OCI-LY3 (cell line): ENCODE measurements at regions not wholly inside any gene's neighbourhood (a gene's known extent, or its start where the extent isn't known, plus 50 kb on each side); places are given as distances from the start of the nearest gene placed in this dataset.

Experiments
- H2AFZ ChIP-seq: fragments of 200-600, 300-600 bp; shearing (Covaris generic); 2 replicates; pipeline ENCODE4 v1.6.0; 2014; ENCODE audit warnings: antibody characterized with exemption, low read depth, low read length
- H3K27ac ChIP-seq: fragments of 200-600, 300-600 bp; sonication (generic); 2 replicates; pipeline ENCODE4 v1.5.1; 2014; ENCODE audit warnings: mild to moderate bottlenecking, low read length, moderate library complexity, mixed read lengths
- H3K27me3 ChIP-seq: fragments of 200-600, 300-600 bp; sonication (generic); 2 replicates; pipeline ENCODE4 v1.6.1; 2014; ENCODE audit warnings: low read depth, low read length, mixed read lengths
- H3K36me3 ChIP-seq: fragments of 200-600, 300-600 bp; sonication (generic); replicated peaks from 2 replicates; pipeline ENCODE3; 2014; ENCODE audit warnings: low read depth, low read length, mixed read lengths
- H3K4me1 ChIP-seq: fragments of 300-600, 200-600 bp; sonication (generic); 2 replicates; pipeline ENCODE4 v1.6.1; 2014; ENCODE audit warnings: low read length, mixed read lengths
- H3K4me2 ChIP-seq: fragments of 200-600, 300-600 bp; sonication (generic); 2 replicates; pipeline ENCODE4 v1.6.1; 2014; ENCODE audit warnings: low read length, mixed read lengths
- H3K4me3 ChIP-seq: fragments of 300-600, 200-600 bp; sonication (generic); 2 replicates; pipeline ENCODE4 v1.5.1; 2014; ENCODE audit warnings: antibody characterized with exemption, mild to moderate bottlenecking, low read length, moderate library complexity
- H3K79me2 ChIP-seq: fragments of 300-600, 200-600 bp; shearing (Covaris generic); 2 replicates; pipeline ENCODE4 v1.6.1; 2014; ENCODE audit warnings: mild to moderate bottlenecking, low read length, mixed read lengths
- H3K9ac ChIP-seq: fragments of 300-600, 200-600 bp; shearing (Covaris generic); 2 replicates; pipeline ENCODE4 v1.6.0; 2014; ENCODE audit warnings: mild to moderate bottlenecking, low read length, moderate library complexity
- H3K9me3 ChIP-seq: fragments of 200-600, 300-600 bp; shearing (Covaris generic); 2 replicates; pipeline ENCODE4 v1.6.1; 2014; ENCODE audit warnings: low read length, mixed read lengths; ENCODE audit not compliant: insufficient read depth
- H4K20me1 ChIP-seq: fragments of 200-600, 300-600 bp; sonication (generic); 2 replicates; pipeline ENCODE4 v1.6.1; 2016; ENCODE audit warnings: low read length, mixed read lengths; ENCODE audit not compliant: insufficient read depth
- EZH2phosphoT487 ChIP-seq: fragments of 200-600 bp; shearing (Covaris generic); IDR thresholded peaks from 2 replicates; pipeline ENCODE4 v1.6.1; 2018; ENCODE audit warnings: antibody characterized with exemption, mixed run types, low read depth
- TF ChIP-seq, protein P1 (sequence below): fragments of 200-600, 300-600 bp; sonication (generic); IDR thresholded peaks from 2 replicates; pipeline ENCODE4 v1.5.1; 2014; ENCODE audit warnings: antibody characterized with exemption, low read length, low read depth

GRCh38 chr2:217108086-217108485 lies 248.2 kb upstream of the TNP1 start:
- Histone ChIP-seq H3K36me3 (no peaks in the 10 kb centered on the region), H3K27me3 (no peaks in the 10 kb centered on the region; the same call in 1 of the 2 replicates), H4K20me1 (no peaks in the 10 kb centered on the region), H3K4me3 (no peak overlapping the region), H2AFZ (no peak overlapping the region), H3K27ac (no peak overlapping the region), H3K9ac (no peak overlapping the region), H3K4me2 (no peak overlapping the region), H3K9me3 (no peaks in the 10 kb centered on the region), H3K79me2 (no peaks in the 10 kb centered on the region), H3K4me1 (peaks cover 8% of the 10 kb centered on the region)
- TF ChIP-seq, protein P1, sequence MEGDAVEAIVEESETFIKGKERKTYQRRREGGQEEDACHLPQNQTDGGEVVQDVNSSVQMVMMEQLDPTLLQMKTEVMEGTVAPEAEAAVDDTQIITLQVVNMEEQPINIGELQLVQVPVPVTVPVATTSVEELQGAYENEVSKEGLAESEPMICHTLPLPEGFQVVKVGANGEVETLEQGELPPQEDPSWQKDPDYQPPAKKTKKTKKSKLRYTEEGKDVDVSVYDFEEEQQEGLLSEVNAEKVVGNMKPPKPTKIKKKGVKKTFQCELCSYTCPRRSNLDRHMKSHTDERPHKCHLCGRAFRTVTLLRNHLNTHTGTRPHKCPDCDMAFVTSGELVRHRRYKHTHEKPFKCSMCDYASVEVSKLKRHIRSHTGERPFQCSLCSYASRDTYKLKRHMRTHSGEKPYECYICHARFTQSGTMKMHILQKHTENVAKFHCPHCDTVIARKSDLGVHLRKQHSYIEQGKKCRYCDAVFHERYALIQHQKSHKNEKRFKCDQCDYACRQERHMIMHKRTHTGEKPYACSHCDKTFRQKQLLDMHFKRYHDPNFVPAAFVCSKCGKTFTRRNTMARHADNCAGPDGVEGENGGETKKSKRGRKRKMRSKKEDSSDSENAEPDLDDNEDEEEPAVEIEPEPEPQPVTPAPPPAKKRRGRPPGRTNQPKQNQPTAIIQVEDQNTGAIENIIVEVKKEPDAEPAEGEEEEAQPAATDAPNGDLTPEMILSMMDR = no peak
- no peak for TF ChIP-seq EZH2phosphoT487

DNA sequence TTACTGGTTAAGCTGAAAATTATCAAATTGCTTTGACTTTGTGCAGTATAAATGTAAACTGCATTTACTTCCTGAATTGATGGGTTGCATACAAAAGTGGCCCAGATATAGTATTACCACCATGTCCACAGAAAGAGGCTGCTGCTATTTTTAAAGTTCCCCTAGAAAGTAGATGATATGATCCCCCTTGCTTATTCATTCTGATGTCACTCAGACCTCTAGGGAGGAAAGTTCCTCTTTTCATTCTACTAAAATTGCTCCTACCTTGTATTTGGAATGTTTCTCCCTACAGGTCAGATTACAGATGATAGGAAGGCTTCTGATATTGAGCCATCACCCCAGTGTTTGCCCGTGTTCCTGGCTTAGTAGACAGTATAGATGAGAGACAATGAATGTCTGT lies 247.6 kb upstream of the TNP1 start:
- Histone ChIP-seq H3K27ac (no peak overlapping the region), H3K36me3 (no peaks in the 10 kb centered on the region), H3K4me3 (no peak overlapping the region), H4K20me1 (no peaks in the 10 kb centered on the region), H2AFZ (no peak overlapping the region), H3K79me2 (no peaks in the 10 kb centered on the region), H3K27me3 (no peaks in the 10 kb centered on the region; the same call in 1 of the 2 replicates), H3K9ac (no peak overlapping the region), H3K4me2 (no peak overlapping the region), H3K9me3 (no peaks in the 10 kb centered on the region), H3K4me1 (peaks cover 8% of the 10 kb centered on the region)
- TF ChIP-seq, protein P1 = no peak
- TF ChIP-seq EZH2phosphoT487 = no peak

- TF ChIP-seq, protein P1 = peak; percentile 30; the same call in 1 of the 2 replicates
- no peak for TF ChIP-seq EZH2phosphoT487
- Histone ChIP-seq H3K9ac (no peak overlapping the region), H3K27ac (no peak overlapping the region), H4K20me1 (no peaks in the 10 kb centered on the region), H3K79me2 (no peaks in the 10 kb centered on the region), H3K9me3 (no peaks in the 10 kb centered on the region), H3K36me3 (no peaks in the 10 kb centered on the region), H3K4me2 (no peak overlapping the region), H2AFZ (no peak overlapping the region), H3K27me3 (no peaks in the 10 kb centered on the region; the same call in 1 of the 2 replicates), H3K4me1 (peaks cover 14% of the 10 kb centered on the region), H3K4me3 (no peak overlapping the region)
These were observed 246.8 kb upstream of the TNP1 start for GRCh38 chr2:217106650-217107014.

- H3K4me2 ChIP-seq = no peak overlapping the region
- TF ChIP-seq, protein P1 = no peak
- no peak for TF ChIP-seq EZH2phosphoT487
- no peaks in the 10 kb centered on the region for H4K20me1 ChIP-seq
- no peak overlapping the region for H3K4me3 ChIP-seq
- H3K79me2 ChIP-seq = no peaks in the 10 kb centered on the region
- H2AFZ ChIP-seq = no peak overlapping the region
- H3K9ac ChIP-seq = no peak overlapping the region
- no peak overlapping the region for H3K27ac ChIP-seq
- no peaks in the 10 kb centered on the region for H3K9me3 ChIP-seq
- H3K27me3 ChIP-seq = no peaks in the 10 kb centered on the region
- H3K36me3 ChIP-seq = no peaks in the 10 kb centered on the region
- peaks cover 16% of the 10 kb centered on the region for H3K4me1 ChIP-seq
These were observed 246.1 kb upstream of the TNP1 start for GRCh38 chr2:217105733-217106649.
